HCT116 (cell line): ENCODE measurements at regions not wholly inside any gene's neighbourhood (a gene's known extent, or its start where the extent isn't known, plus 50 kb on each side); places are given as distances from the start of the nearest gene placed in this dataset.

ENCODE experiments used
- ATAC-seq: fragments of 200-7000 bp; cut with Tn5 transposase; 2 replicates; pipeline ENCODE4 v1.9.1; 2020; ENCODE audit warnings: mild to moderate bottlenecking, moderate library complexity
- BruUV-seq: library from RNA; stranded (reverse); fragments of 400-500 nt; replicated peaks from 2 replicates; lab custom pipeline; 2021; lab: Mats Ljungman, UMichigan
- CTCF ChIA-PET: fragments of 300-600 bp; sonication (Branson Sonifier 250); formaldehyde crosslinking; loops from one replicate; lab custom pipeline; 2021; ENCODE audit warnings: antibody characterized with exemption; lab: Charles Lee
- POLR2A ChIA-PET: fragments of 300-600, 350-600 bp; sonication (Branson Sonifier 250); formaldehyde crosslinking; loops from one replicate; lab custom pipeline; 2021; ENCODE audit warnings: antibody characterized with exemption; lab: Charles Lee
- RAD21 ChIA-PET, 2 experiments: fragments of 300-600 bp; sonication (Branson Sonifier 250); formaldehyde crosslinking; loops; one replicate each; lab custom pipeline; 2023; ENCODE audit warnings: low total read pairs in 2 of 2; ENCODE audit not compliant: uncharacterized antibody in 2 of 2, unreplicated experiment in 2 of 2, low non-redundant PET in 1 of 2; lab: Charles Lee
- DNase-seq: peaks from one replicate; pipeline ENCODE4 v3.0.0-alpha.2; 2010; ENCODE audit warnings: low read depth, low spot score
- H2AFZ ChIP-seq: fragments of 200-600 bp; shearing (Covaris generic), sonication (generic); 2 replicates; pipeline ENCODE4 v1.6.1; 2017; ENCODE audit warnings: low read depth, mixed run types, mixed read lengths, antibody characterized with exemption, low read length; ENCODE audit not compliant: poor library complexity, severe bottlenecking
- H3K27ac ChIP-seq: 2 replicates; pipeline ENCODE4 v1.5.1; 2012; ENCODE audit warnings: low read depth, low read length
- H3K27me3 ChIP-seq: fragments of 200-600 bp; sonication (generic); 2 replicates; pipeline ENCODE4 v1.6.1; 2016; ENCODE audit warnings: mixed run types, low read length, mixed read lengths; ENCODE audit not compliant: insufficient read depth
- H3K36me3 ChIP-seq, 2 experiments: fragments of 200-500 bp in 1 of 2; fragments of 200-600 bp in 1 of 2; sonication (Bioruptor generic) in 1 of 2; sonication (generic) in 1 of 2; 2 replicates each; pipeline versions ENCODE4 v1.5.1 to v1.6.1; 2014 to 2016; ENCODE audit warnings: low read length in 2 of 2, inconsistent platforms in 1 of 2, mixed read lengths in 1 of 2, mixed run types in 1 of 2; ENCODE audit not compliant: insufficient read depth in 2 of 2, control insufficient read depth in 1 of 2
- H3K4me1 ChIP-seq, 2 experiments: fragments of 200-600 bp in 1 of 2; sonication (generic) in 1 of 2; 2 replicates each; pipeline versions ENCODE4 v1.5.1 to v1.6.1; 2012 to 2017; ENCODE audit warnings: low read length in 2 of 2, inconsistent platforms in 1 of 2, mild to moderate bottlenecking in 1 of 2, mixed read lengths in 1 of 2, mixed run types in 1 of 2, moderate library complexity in 1 of 2; ENCODE audit not compliant: insufficient read depth in 2 of 2, control insufficient read depth in 1 of 2
- H3K4me2 ChIP-seq: fragments of 200-600 bp; sonication (generic); 2 replicates; pipeline ENCODE4 v1.6.1; 2017; ENCODE audit warnings: mixed run types, low read length, mixed read lengths
- H3K4me3 ChIP-seq, 2 experiments: fragments of 200-600 bp in 1 of 2; sonication (generic) in 1 of 2; replicated peaks in 1 of 2; 2 replicates each; pipeline ENCODE4 v1.5.1; 2011 to 2016; ENCODE audit warnings: low read length in 2 of 2, control low read depth in 1 of 2, low read depth in 1 of 2, mild to moderate bottlenecking in 1 of 2, mixed read lengths in 1 of 2, mixed run types in 1 of 2
- H3K79me2 ChIP-seq: fragments of 200-600 bp; sonication (generic); 2 replicates; pipeline ENCODE4 v1.6.1; 2017; ENCODE audit warnings: mild to moderate bottlenecking, mixed run types, low read length, moderate library complexity, mixed read lengths; ENCODE audit not compliant: insufficient read depth
- H3K9ac ChIP-seq: fragments of 200-600 bp; sonication (generic); 2 replicates; pipeline ENCODE4 v1.6.1; 2016; ENCODE audit warnings: low read length, mixed read lengths
- H3K9me2 ChIP-seq: fragments of 200-600 bp; sonication (generic), shearing (Covaris generic); 2 replicates; pipeline ENCODE4 v1.6.1; 2017; ENCODE audit warnings: mixed run types, mild to moderate bottlenecking, moderate library complexity; ENCODE audit not compliant: insufficient read depth
- H3K9me3 ChIP-seq, 2 experiments: fragments of 200-500 bp in 1 of 2; fragments of 200-600 bp in 1 of 2; sonication (Bioruptor generic) in 1 of 2; sonication (generic) in 1 of 2; 2 replicates each; pipeline ENCODE4 v1.6.1; 2014 to 2017; ENCODE audit warnings: low read length in 2 of 2, mixed read lengths in 2 of 2, inconsistent platforms in 1 of 2, low read depth in 1 of 2, mild to moderate bottlenecking in 1 of 2, mixed run types in 1 of 2, moderate library complexity in 1 of 2; ENCODE audit not compliant: control insufficient read depth in 1 of 2, insufficient read depth in 1 of 2
- H4K20me1 ChIP-seq: fragments of 200-600 bp; sonication (generic), shearing (Covaris generic); 2 replicates; pipeline ENCODE4 v1.6.1; 2017; ENCODE audit warnings: mixed run types, mild to moderate bottlenecking, moderate library complexity; ENCODE audit not compliant: insufficient read depth
- CEBPB ChIP-seq: IDR thresholded peaks from 2 replicates; pipeline ENCODE4 v1.6.1; 2012; ENCODE audit warnings: low read depth
- CTCF ChIP-seq, 3 experiments: fragments of 200-600 bp in 1 of 3; sonication (generic) in 1 of 3; IDR thresholded peaks in 2 of 3; conservative IDR thresholded peaks in 1 of 3; 2 replicates each; pipeline ENCODE4 v1.5.1; 2012 to 2017; ENCODE audit warnings: low read depth in 2 of 3, low read length in 2 of 3, antibody characterized with exemption in 1 of 3, borderline replicate concordance in 1 of 3, control low read depth in 1 of 3, mild to moderate bottlenecking in 1 of 3, mixed read lengths in 1 of 3, mixed run types in 1 of 3, moderate library complexity in 1 of 3; ENCODE audit not compliant: insufficient read depth in 1 of 3
- JUND ChIP-seq: IDR thresholded peaks from 2 replicates; pipeline ENCODE4 v1.6.1; 2012
- POLR2A ChIP-seq: IDR thresholded peaks from 2 replicates; pipeline ENCODE4 v1.7.0; 2011; ENCODE audit warnings: borderline replicate concordance; ENCODE audit not compliant: insufficient read depth, insufficient read length; ENCODE audit errors: extremely low read depth
- POLR2AphosphoS5 ChIP-seq: IDR thresholded peaks from 2 replicates; pipeline ENCODE4 v1.6.1; 2011; ENCODE audit warnings: mild to moderate bottlenecking, low read depth, low read length, moderate library complexity
- REST ChIP-seq: IDR thresholded peaks from 2 replicates; pipeline ENCODE4 v1.6.1; 2012; ENCODE audit warnings: low read depth
- SIN3A ChIP-seq: IDR thresholded peaks from 2 replicates; pipeline ENCODE4 v1.6.1; 2012; ENCODE audit warnings: low read depth
- SP1 ChIP-seq: IDR thresholded peaks from 2 replicates; pipeline ENCODE4 v1.6.1; 2012; ENCODE audit warnings: low read depth
- intact Hi-C: fragments of 100-400 bp; cut with micrococcal nuclease; formaldehyde crosslinking; loops from 2 replicates; pipeline ENCODE4 v1.10.0; 2022

- ChIA-PET POLR2A (no interaction called here), RAD21 (no interaction called here), CTCF (interaction anchor here (1.2 kb wide), 1 partner anchor 183 kb away, joined by 4 read pairs; no protein-coding TSS in a partner anchor)
- Histone ChIP-seq H4K20me1 (no peaks in the 10 kb centered on the region), H3K9ac (no peak overlapping the region), H3K4me3 (no peak overlapping the region), H3K27me3 (no peaks in the 10 kb centered on the region), H3K27ac (no peak overlapping the region), H3K79me2 (no peaks in the 10 kb centered on the region), H3K9me3 (no peaks in the 10 kb centered on the region), H3K4me1 (peaks cover 0 to 6% of the 10 kb centered on the region in 2 experiments; a peak in 1 of 4 replicates), H3K36me3 (no peaks in the 10 kb centered on the region), H3K9me2 (no peaks in the 10 kb centered on the region), H2AFZ (no peak overlapping the region), H3K4me2 (no peak overlapping the region)
- no peak for DNase-seq
- intact Hi-C loops: loop anchor here (10.0 kb wide), 1 partner anchor 613 kb away; no protein-coding TSS in a partner anchor
- no peak for ATAC-seq
- TF ChIP-seq CTCF (IDR thresholded peaks at IDR 0.05 in 2 of 3, conservative IDR thresholded peaks at IDR 0.05 in 1 of 3; ENCODE audit: borderline replicate concordance in 1 of 3, insufficient read depth in 1 of 3, low read depth in 2 of 3, low read length in 2 of 3) (no peak), SP1 (no peak), POLR2AphosphoS5 (no peak), CEBPB (no peak), REST (no peak), JUND (no peak), POLR2A (no peak), SIN3A (no peak)
- no TSS peak for BruUV-seq
Measured at GRCh38 chr2:238967978-238968360, 120.1 kb downstream of the TWIST2 start.
